HG03457 (cell line): ENCODE measurements at regions not wholly inside any gene's neighbourhood (a gene's known extent, or its start where the extent isn't known, plus 50 kb on each side); places are given as distances from the start of the nearest gene placed in this dataset.
"Not testable (repeated sequence)": the region's sequence is repeated elsewhere in the genome, so short reads cannot be mapped to it uniquely, and the experiment has no call there.

Experiments used
- ATAC-seq: cut with Tn5 transposase; IDR thresholded peaks from one replicate; pipeline ENCODE4 v1.9.1; 2021; ENCODE audit warnings: moderate number of reproducible peaks; ENCODE audit not compliant: unreplicated experiment

GRCh38 chr20:53819973-53820451 is 226.4 kb upstream of the ZNF217 start:
- ATAC-seq, result no peak

- no peak for ATAC-seq
Observed at GRCh38 chr20:53818457-53819177, 225.0 kb upstream of the ZNF217 start.

DNA sequence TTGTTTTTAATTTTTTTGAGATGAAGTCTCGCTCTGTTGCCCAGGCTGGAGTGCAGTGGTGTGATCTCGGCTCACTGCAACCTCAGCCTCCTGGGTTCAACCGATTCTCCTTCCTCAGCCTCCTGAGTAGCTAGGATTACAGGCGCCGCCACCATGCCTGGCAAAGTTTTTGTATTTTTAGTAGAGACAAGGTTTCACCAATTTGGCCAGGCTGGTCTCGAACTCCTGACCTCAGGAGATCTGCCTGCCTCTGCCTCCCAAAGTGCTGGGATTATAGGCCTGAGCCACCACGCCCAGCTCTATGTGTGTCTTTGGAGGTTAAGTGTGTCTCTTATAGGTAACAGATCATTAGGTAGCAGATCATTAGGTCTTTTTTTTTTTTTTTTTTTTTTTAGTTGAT is 223.9 kb upstream of the ZNF217 start:
- ATAC-seq, result not testable (repeated sequence)

DNA sequence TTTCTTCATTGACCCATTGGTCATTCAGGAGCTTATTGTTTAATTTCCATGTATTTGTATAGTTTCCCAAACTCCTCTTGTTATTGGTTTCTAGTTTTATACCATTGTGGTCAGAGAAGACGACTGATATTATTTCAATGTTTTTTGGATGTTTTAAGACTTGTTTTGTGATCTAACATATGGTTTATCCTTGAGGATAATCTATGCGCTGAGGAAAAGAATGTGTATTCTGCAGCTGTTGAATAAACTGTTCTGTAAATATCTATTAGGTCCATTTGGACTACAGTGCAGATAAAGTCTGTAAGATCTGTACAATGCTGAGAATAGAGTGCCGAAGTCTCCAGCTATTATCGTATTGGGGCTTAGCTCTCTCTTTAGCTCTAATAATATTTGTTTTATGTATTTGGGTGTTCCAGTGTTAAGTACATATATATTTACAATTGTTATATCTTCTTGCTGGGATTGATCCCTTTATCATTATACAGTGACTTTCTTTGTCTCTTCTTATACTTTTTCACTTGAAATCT is 223.3 kb upstream of the ZNF217 start:
- ATAC-seq, result no peak

DNA sequence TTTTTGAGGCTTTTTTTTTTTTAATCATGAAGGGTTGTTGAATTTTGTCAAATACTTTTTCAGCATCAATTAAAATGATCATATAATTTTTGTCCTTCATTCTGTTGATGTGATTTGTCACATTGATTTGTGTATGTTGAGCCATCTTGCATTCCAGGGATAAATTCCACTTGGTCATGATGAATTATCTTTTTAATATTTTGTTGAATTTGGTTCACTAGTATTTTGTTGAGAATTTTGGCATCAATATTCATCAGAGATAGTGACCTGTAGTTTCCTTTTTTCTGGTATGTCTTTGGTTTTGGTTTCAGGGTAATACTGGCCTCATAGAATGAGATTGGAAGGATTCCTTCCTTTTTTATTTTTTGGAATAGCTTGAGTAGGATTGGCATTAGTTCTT is 221.9 kb upstream of the ZNF217 start:
- no peak for ATAC-seq

- no peak for ATAC-seq
Observed at GRCh38 chr20:53814060-53814459, 220.4 kb upstream of the ZNF217 start.

DNA sequence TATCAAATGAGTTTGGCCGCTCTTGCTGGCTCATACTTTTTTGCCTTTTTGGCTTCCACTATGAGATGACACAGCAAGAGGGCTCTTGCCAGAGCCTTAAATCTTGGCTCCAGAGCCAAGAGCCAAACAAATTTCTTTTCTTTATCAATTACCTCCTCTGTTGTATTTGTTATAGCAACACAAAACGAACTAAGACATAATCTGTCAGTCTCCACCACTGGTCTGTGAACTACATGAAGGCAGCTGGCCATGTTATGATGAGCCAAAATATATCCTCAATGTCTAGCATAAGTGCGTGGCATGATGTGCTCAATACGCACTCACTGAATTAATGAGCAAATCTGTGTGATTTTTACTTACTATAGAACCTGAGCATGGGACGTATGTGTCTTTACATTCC is 220.0 kb upstream of the ZNF217 start:
- ATAC-seq, result no peak

DNA sequence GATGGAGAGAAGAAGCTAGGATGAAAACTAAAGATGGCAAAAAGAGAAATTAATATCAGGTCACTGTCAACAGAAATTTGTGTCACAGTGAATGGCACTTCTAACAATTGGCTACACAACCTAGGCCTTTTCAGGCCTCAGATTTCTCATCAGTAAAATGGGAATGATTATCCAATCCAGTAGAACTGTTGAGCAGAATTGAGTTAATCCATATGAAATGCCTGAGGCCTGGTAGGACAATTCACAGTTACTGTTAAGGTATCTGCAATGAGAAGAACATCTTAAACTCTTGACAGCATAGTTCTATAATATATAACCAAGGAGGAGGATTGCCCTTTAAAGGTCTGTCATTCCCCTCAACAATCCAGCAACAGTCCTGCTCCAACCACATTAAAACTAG is 217.9 kb upstream of the ZNF217 start:
- ATAC-seq, result no peak

DNA sequence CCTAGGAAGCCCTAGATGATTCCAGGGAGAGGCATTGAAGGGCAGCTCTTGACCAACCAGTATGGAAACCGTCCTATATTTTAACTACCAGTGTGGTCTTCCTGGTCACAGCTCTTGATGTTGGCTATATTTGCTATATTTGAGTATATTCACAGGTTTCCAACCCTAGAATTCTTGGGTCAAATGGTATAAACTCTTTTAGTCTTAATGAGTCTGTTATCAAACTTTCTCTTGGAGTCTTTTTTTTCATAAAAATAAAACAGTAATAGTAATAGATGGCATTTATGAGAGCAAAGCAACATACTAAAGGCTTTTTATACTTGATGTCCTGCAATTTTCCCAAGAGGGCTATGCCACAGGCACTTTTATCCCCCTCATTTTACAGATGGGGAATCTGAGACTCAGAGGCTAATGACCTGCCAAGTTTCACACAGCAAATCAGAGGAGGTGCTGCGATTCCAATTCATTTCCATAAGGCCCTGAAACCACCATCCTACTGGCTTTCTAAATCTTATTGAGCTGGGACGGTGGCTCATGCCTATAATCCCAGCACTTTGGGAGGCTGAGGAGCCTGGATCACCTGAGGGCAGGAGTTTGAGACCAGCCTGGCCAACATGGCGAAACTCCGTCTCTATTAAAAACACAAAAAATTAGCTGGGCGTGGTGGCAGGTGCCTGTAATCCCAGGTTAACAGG is 217.2 kb upstream of the ZNF217 start:
- ATAC-seq, result no peak

GRCh38 chr20:53809728-53810365 is 216.2 kb upstream of the ZNF217 start:
- ATAC-seq, result no peak

DNA sequence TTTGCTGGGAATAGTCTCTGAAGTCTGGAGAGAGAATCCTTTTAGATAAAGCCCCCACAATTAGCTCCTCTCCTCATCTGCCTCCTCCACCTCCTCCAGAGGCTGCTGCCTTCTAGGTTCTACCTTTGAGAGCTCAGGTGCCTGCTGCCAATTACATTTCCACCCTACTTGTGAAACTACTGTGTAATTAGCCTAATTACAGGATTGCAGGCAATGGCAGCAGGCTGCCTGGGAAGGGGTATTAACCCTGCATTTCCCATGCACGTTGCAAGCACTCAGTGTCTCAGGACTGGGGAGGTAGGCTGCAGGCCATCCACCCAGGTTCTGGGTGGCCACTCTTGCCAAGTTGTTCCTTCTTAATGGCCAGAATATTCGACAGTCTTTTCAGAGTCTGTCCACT is 215.6 kb upstream of the ZNF217 start:
- ATAC-seq, result no peak

GRCh38 chr20:53808733-53809132 is 215.1 kb upstream of the ZNF217 start:
- no peak for ATAC-seq

GRCh38 chr20:53808302-53808701 is 214.7 kb upstream of the ZNF217 start:
- ATAC-seq, result not testable (repeated sequence)

DNA sequence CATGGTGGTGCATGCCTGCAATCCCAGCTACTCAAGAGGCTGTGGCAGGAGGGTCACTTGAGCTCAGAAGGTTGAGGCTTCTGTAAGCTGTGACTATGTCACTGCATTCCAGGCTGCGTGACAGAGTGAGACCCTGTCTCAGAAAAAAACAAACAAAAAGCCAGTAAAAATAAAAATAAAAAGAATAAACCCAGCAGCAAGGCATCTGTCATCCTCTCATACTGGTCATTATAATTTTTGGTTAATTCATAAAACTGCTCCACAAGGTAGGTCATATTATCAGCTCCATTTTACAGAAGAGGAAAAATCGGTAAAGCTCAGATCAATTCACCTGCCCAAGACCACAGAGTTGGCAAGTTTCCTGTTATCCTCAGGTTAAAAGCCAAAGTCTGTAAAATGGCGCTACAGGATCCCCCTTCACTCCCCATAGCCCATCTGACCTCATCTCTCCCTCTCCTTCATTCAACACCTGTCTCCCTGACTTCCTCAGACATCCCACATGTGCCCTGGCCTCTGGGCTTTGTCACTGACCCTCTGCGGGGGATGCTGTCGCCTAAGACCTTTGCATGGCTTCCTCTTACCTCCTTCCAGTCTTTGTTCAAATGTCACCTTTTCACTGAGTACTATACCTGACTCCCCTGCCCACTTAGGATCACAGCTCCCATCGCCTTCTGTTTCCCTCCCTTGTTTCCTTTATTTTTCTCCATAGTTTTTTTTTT is 213.2 kb upstream of the ZNF217 start:
- no peak for ATAC-seq

DNA sequence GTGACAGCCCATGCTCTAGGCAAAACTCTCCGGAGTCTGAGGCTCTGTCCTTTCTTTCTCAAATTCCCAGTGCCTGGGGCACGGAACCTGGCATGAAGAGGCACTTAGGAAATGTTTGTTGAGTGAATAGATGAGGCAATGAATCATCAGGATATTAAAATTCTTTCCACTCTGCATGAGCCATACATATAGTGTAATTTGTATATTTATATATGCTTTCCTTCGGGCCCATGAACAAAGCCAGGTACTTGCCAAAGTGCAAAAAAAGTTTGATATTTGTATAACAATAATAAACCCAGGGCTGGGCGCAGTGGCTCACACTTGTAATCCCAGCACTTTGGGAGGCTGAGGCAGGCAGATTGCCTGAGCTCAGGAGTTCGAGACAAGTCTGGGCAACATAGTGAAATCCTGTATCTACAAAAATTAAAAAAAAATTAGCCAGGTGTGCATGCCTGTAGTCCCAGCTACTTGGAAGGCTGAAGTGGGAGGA is 212.3 kb upstream of the ZNF217 start:
- no peak for ATAC-seq

- no peak for ATAC-seq
Observed at GRCh38 chr20:53804920-53805894, 211.6 kb upstream of the ZNF217 start.

DNA sequence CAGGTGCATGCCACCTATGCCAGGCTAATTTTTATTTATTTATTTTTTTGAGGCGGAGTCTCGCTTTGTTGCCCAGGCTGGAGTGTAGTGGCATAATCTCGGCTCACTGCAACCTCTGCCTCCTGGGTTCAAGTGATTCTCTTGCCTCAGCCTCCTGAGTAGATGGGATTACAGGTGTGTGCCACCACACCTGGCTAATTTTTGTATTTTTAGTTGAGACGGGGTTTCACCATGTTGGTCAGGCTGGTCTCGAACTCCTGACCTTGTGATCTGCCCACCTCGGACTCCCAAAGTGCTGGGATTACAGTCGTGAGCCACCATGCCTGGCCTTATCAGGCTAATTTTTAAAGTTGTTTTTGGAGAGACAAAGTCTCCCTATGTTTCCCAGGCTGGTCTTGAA is 210.7 kb upstream of the ZNF217 start:
- ATAC-seq, result not testable (repeated sequence)

- no peak for ATAC-seq
Observed at GRCh38 chr20:53803492-53804155, 210.0 kb upstream of the ZNF217 start.
